Rectal smooth muscle tissue (tissue), 1 donor: ENCODE measurements at regions not wholly inside any gene's neighbourhood (a gene's known extent, or its start where the extent isn't known, plus 50 kb on each side); places are given as distances from the start of the nearest gene placed in this dataset.
"Not testable (repeated sequence)": the region's sequence is repeated elsewhere in the genome, so short reads cannot be mapped to it uniquely, and the experiment has no call there.

Source experiments
- H3K27ac ChIP-seq: one replicate; pipeline ENCODE4 v1.7.0; 2013; ENCODE audit warnings: low read depth, low read length, inconsistent platforms
- H3K27me3 ChIP-seq: one replicate; pipeline ENCODE4 v1.7.0; 2013; ENCODE audit warnings: low read length; ENCODE audit not compliant: control insufficient read depth, insufficient read depth
- H3K36me3 ChIP-seq: one replicate; pipeline ENCODE4 v1.7.0; 2013; ENCODE audit warnings: low read length; ENCODE audit not compliant: control insufficient read depth, insufficient read depth
- H3K4me1 ChIP-seq: one replicate; pipeline ENCODE4 v1.7.0; 2013; ENCODE audit warnings: low read length; ENCODE audit not compliant: control insufficient read depth, insufficient read depth
- H3K4me3 ChIP-seq: one replicate; pipeline ENCODE4 v1.7.0; 2013; ENCODE audit warnings: low read length
- H3K9ac ChIP-seq: one replicate; pipeline ENCODE4 v1.7.0; 2013; ENCODE audit warnings: low read length

GRCh38 chr18:10148189-10148929 lies 234.5 kb downstream of the VAPA start:
- H3K27ac ChIP-seq: no peak overlapping the region
- no peak overlapping the region for H3K4me3 ChIP-seq
- no peaks in the 10 kb centered on the region for H3K4me1 ChIP-seq

GRCh38 chr18:10149768-10150556 lies 236.1 kb downstream of the VAPA start:
- Histone ChIP-seq H3K9ac (no peak overlapping the region), H3K27me3 (no peaks in the 10 kb centered on the region), H3K36me3 (no peaks in the 10 kb centered on the region), H3K4me3 (no peak overlapping the region), H3K27ac (no peak overlapping the region), H3K4me1 (no peaks in the 10 kb centered on the region)

More at GRCh38 chr18:10148189-10148929, 234.5 kb downstream of the VAPA start:
- Histone ChIP-seq H3K36me3 (no peaks in the 10 kb centered on the region), H3K27me3 (no peaks in the 10 kb centered on the region), H3K9ac (no peak overlapping the region)

- not testable (repeated sequence) for H3K4me1 ChIP-seq, H3K4me3 ChIP-seq, H3K27me3 ChIP-seq, H3K9ac ChIP-seq, H3K27ac ChIP-seq, H3K36me3 ChIP-seq
These were observed 236.8 kb downstream of the VAPA start for GRCh38 chr18:10150576-10150975.

GRCh38 chr18:10152475-10152874 lies 238.7 kb downstream of the VAPA start:
- no peaks in the 10 kb centered on the region for H3K4me1 ChIP-seq
- H3K27ac ChIP-seq: no peak overlapping the region
- no peak overlapping the region for H3K9ac ChIP-seq
- no peaks in the 10 kb centered on the region for H3K27me3 ChIP-seq
- H3K36me3 ChIP-seq: no peaks in the 10 kb centered on the region
- H3K4me3 ChIP-seq: no peak overlapping the region

- Histone ChIP-seq H3K9ac (no peak overlapping the region), H3K27ac (peak overlapping the region; percentile 21), H3K36me3 (no peaks in the 10 kb centered on the region), H3K4me3 (no peak overlapping the region), H3K4me1 (no peaks in the 10 kb centered on the region), H3K27me3 (no peaks in the 10 kb centered on the region)
These were observed 240.3 kb downstream of the VAPA start for GRCh38 chr18:10153924-10154752.

- Histone ChIP-seq H3K4me1 (no peaks in the 10 kb centered on the region), H3K4me3 (no peak overlapping the region), H3K9ac (no peak overlapping the region), H3K36me3 (no peaks in the 10 kb centered on the region), H3K27me3 (no peaks in the 10 kb centered on the region), H3K27ac (no peak overlapping the region)
These were observed 243.9 kb downstream of the VAPA start for GRCh38 chr18:10157706-10158105.

GRCh38 chr18:10160251-10160650 lies 246.4 kb downstream of the VAPA start:
- no peaks in the 10 kb centered on the region for H3K36me3 ChIP-seq
- no peaks in the 10 kb centered on the region for H3K4me1 ChIP-seq
- no peak overlapping the region for H3K9ac ChIP-seq
- no peak overlapping the region for H3K4me3 ChIP-seq
- H3K27ac ChIP-seq: no peak overlapping the region
- no peaks in the 10 kb centered on the region for H3K27me3 ChIP-seq

GRCh38 chr18:10161315-10161714 lies 247.5 kb downstream of the VAPA start:
- Histone ChIP-seq H3K36me3 (no peaks in the 10 kb centered on the region), H3K27ac (no peak overlapping the region), H3K4me3 (no peak overlapping the region), H3K9ac (no peak overlapping the region), H3K27me3 (no peaks in the 10 kb centered on the region), H3K4me1 (no peaks in the 10 kb centered on the region)

GRCh38 chr18:10162340-10162739 lies 248.5 kb downstream of the VAPA start:
- Histone ChIP-seq H3K27me3 (no peaks in the 10 kb centered on the region), H3K4me1 (no peaks in the 10 kb centered on the region), H3K27ac (no peak overlapping the region), H3K9ac (no peak overlapping the region), H3K36me3 (no peaks in the 10 kb centered on the region), H3K4me3 (no peak overlapping the region)

GRCh38 chr18:10164271-10165071 lies 250.7 kb downstream of the VAPA start:
- H3K9ac ChIP-seq: no peak overlapping the region
- H3K36me3 ChIP-seq: no peaks in the 10 kb centered on the region
- H3K4me1 ChIP-seq: no peaks in the 10 kb centered on the region
- H3K4me3 ChIP-seq: no peak overlapping the region
- no peak overlapping the region for H3K27ac ChIP-seq
- no peaks in the 10 kb centered on the region for H3K27me3 ChIP-seq

- no peaks in the 10 kb centered on the region for H3K36me3 ChIP-seq
- no peak overlapping the region for H3K27ac ChIP-seq
- no peaks in the 10 kb centered on the region for H3K27me3 ChIP-seq
- no peak overlapping the region for H3K9ac ChIP-seq
- H3K4me1 ChIP-seq: no peaks in the 10 kb centered on the region
- H3K4me3 ChIP-seq: no peak overlapping the region
These were observed 252.5 kb downstream of the VAPA start for GRCh38 chr18:10166164-10166807.
